ENCODE measurements at regions not wholly inside any gene's neighbourhood (a gene's known extent, or its start where the extent isn't known, plus 50 kb on each side); places are given as distances from the start of the nearest gene placed in this dataset.

DNA sequence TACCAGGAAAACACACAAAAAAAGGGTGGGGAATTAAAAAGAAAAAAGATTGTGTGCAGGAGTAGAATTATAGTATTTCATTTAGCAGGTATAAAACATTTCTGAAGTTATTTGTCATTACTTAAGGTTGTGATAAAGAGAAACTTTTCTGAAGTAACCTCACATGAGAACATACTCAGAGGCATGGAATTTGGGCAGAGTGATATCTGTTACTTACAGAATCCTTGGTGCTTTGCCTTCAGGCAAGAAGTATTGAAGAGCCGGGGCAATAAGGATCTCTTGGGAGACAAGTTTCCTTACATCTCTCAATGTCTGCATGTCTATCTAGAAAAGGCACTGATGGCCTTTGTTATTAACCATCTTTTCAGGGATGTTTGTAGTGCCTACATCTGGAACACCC lies 179.7 kb upstream of the ROBO1 start:
- TF ChIP-seq, protein P1, sequence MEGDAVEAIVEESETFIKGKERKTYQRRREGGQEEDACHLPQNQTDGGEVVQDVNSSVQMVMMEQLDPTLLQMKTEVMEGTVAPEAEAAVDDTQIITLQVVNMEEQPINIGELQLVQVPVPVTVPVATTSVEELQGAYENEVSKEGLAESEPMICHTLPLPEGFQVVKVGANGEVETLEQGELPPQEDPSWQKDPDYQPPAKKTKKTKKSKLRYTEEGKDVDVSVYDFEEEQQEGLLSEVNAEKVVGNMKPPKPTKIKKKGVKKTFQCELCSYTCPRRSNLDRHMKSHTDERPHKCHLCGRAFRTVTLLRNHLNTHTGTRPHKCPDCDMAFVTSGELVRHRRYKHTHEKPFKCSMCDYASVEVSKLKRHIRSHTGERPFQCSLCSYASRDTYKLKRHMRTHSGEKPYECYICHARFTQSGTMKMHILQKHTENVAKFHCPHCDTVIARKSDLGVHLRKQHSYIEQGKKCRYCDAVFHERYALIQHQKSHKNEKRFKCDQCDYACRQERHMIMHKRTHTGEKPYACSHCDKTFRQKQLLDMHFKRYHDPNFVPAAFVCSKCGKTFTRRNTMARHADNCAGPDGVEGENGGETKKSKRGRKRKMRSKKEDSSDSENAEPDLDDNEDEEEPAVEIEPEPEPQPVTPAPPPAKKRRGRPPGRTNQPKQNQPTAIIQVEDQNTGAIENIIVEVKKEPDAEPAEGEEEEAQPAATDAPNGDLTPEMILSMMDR (IDR thresholded peaks at IDR 0.05) = no peak
- no peak for TF ChIP-seq POLR2A (IDR thresholded peaks at IDR 0.05)

All from prostate gland (tissue), 2 donors.